GM23338 (cell line): ENCODE measurements at regions not wholly inside any gene's neighbourhood (a gene's known extent, or its start where the extent isn't known, plus 50 kb on each side); places are given as distances from the start of the nearest gene placed in this dataset.

ENCODE experiments used
- ATAC-seq: fragments of 200-7000 bp; cut with Tn5 transposase; 3 replicates; pipeline ENCODE4 v1.9.1; 2020
- DNase-seq: peaks from one replicate; pipeline ENCODE4 v3.0.0-alpha.2; 2015; ENCODE audit warnings: low spot score
- H2AFZ ChIP-seq: fragments of 200-600 bp; sonication (generic); 2 replicates; pipeline ENCODE4 v1.8.0; 2016; ENCODE audit warnings: antibody characterized with exemption, mild to moderate bottlenecking, moderate library complexity
- H3F3A ChIP-seq: fragments of 200-600 bp; sonication (generic); replicated peaks from 2 replicates; pipeline ENCODE4 v1.8.0; 2017; ENCODE audit warnings: antibody characterized with exemption, mixed run types, low read depth
- H3K27ac ChIP-seq: fragments of 200-600 bp; sonication (generic); 2 replicates; pipeline ENCODE4 v1.6.1; 2016; ENCODE audit warnings: low read depth
- H3K27me3 ChIP-seq: fragments of 200-600 bp; sonication (generic); 2 replicates; pipeline ENCODE4 v1.8.0; 2016; ENCODE audit warnings: mild to moderate bottlenecking, mixed run types, moderate library complexity; ENCODE audit not compliant: insufficient read depth
- H3K36me3 ChIP-seq: fragments of 200-600 bp; sonication (generic); 2 replicates; pipeline ENCODE4 v1.8.0; 2016; ENCODE audit warnings: mild to moderate bottlenecking; ENCODE audit not compliant: insufficient read depth
- H3K4me1 ChIP-seq: fragments of 200-600 bp; sonication (generic); 2 replicates; pipeline ENCODE4 v1.8.0; 2016; ENCODE audit warnings: mild to moderate bottlenecking, moderate library complexity; ENCODE audit not compliant: insufficient read depth
- H3K4me2 ChIP-seq: fragments of 200-600 bp; sonication (generic); 2 replicates; pipeline ENCODE4 v1.7.1; 2017; ENCODE audit warnings: mixed run types
- H3K4me3 ChIP-seq: fragments of 200-600 bp; sonication (generic); 2 replicates; pipeline ENCODE4 v1.6.1; 2016; ENCODE audit warnings: mixed run types
- H3K79me2 ChIP-seq: fragments of 200-600 bp; sonication (generic); replicated peaks from 2 replicates; pipeline ENCODE4 v1.8.0; 2017; ENCODE audit warnings: mild to moderate bottlenecking; ENCODE audit not compliant: insufficient read depth
- H3K9me2 ChIP-seq: fragments of 200-600 bp; sonication (generic); 2 replicates; pipeline ENCODE4 v1.8.0; 2017; ENCODE audit not compliant: insufficient read depth
- H4K20me1 ChIP-seq: fragments of 200-600 bp; sonication (generic); replicated peaks from 2 replicates; pipeline ENCODE4 v1.8.0; 2017; ENCODE audit warnings: mild to moderate bottlenecking; ENCODE audit not compliant: insufficient read depth
- H3K27ac Mint-ChIP-seq: 2 replicates; pipeline ENCODE4 v1.8.0; 2020; ENCODE audit warnings: inconsistent platforms, mild to moderate bottlenecking, moderate library complexity, mixed read lengths
- H3K27me3 Mint-ChIP-seq: 3 replicates; pipeline ENCODE4 v1.8.0; 2022; ENCODE audit warnings: low read depth, mild to moderate bottlenecking, moderate library complexity, mixed read lengths, inconsistent platforms; ENCODE audit not compliant: insufficient read depth, poor library complexity
- H3K36me3 Mint-ChIP-seq: 3 replicates; pipeline ENCODE4 v1.8.0; 2021; ENCODE audit warnings: low read depth, mild to moderate bottlenecking, inconsistent platforms, moderate library complexity, mixed read lengths
- H3K4me1 Mint-ChIP-seq: 3 replicates; pipeline ENCODE4 v1.8.0; 2020; ENCODE audit warnings: mild to moderate bottlenecking, inconsistent platforms, mixed read lengths
- H3K4me3 Mint-ChIP-seq: 3 replicates; pipeline ENCODE4 v1.8.0; 2021; ENCODE audit warnings: moderate library complexity, mild to moderate bottlenecking, inconsistent platforms, mixed read lengths
- H3K9me3 Mint-ChIP-seq: 3 replicates; pipeline ENCODE4 v1.8.0; 2020; ENCODE audit warnings: moderate library complexity, mild to moderate bottlenecking, inconsistent platforms, mixed read lengths
- CREB1 ChIP-seq: fragments of 250-450 bp; sonication (Bioruptor Pico); IDR thresholded peaks from 2 replicates; pipeline ENCODE4 v1.5.0; 2020; ENCODE audit warnings: low read depth, mild to moderate bottlenecking, moderate library complexity
- EZH2 ChIP-seq: fragments of 200-600 bp; sonication (generic); IDR thresholded peaks from one replicate; pipeline ENCODE4 v1.8.0; 2017; ENCODE audit warnings: antibody characterized with exemption, mild to moderate bottlenecking, low read depth; ENCODE audit not compliant: unreplicated experiment
- EZH2phosphoT487 ChIP-seq: fragments of 200-600 bp; sonication (generic); IDR thresholded peaks from one replicate; pipeline ENCODE4 v1.8.1; 2018; ENCODE audit warnings: antibody characterized with exemption; ENCODE audit not compliant: unreplicated experiment
- JUNB ChIP-seq: IDR thresholded peaks from one replicate; pipeline ENCODE4 v1.6.1; 2016; ENCODE audit warnings: antibody characterized with exemption; ENCODE audit not compliant: unreplicated experiment
- NANOG ChIP-seq: IDR thresholded peaks from 2 replicates; pipeline ENCODE4 v1.6.1; 2016; ENCODE audit warnings: antibody characterized with exemption, borderline replicate concordance
- POLR2AphosphoS5 ChIP-seq: IDR thresholded peaks from 2 replicates; pipeline ENCODE4 v1.6.1; 2016; ENCODE audit warnings: antibody characterized with exemption, low read depth
- ZNF114 ChIP-seq: fragments of 250-450 bp; sonication (Bioruptor Pico); IDR thresholded peaks from 2 replicates; pipeline ENCODE4 v1.5.0; 2020; ENCODE audit warnings: mild to moderate bottlenecking, moderate library complexity
- ZNF331 ChIP-seq: fragments of 250-450 bp; sonication (Bioruptor Pico); IDR thresholded peaks from 2 replicates; pipeline ENCODE4 v1.5.0; 2020; ENCODE audit warnings: low read depth, mild to moderate bottlenecking, moderate library complexity
- TF ChIP-seq, protein P1 (sequence below): IDR thresholded peaks from one replicate; pipeline ENCODE4 v1.6.1; 2018; ENCODE audit warnings: antibody characterized with exemption; ENCODE audit not compliant: unreplicated experiment
- TF ChIP-seq, protein P2 (sequence below), 2 experiments: fragments of 200-600 bp in 1 of 2; sonication (generic) in 1 of 2; conservative IDR thresholded peaks; 2 replicates each; pipeline versions ENCODE4 v1.5.1 to v1.6.1; 2016 to 2017; ENCODE audit warnings: antibody characterized with exemption in 2 of 2, low read depth in 2 of 2, mild to moderate bottlenecking in 2 of 2, moderate library complexity in 1 of 2
- TF ChIP-seq, protein P3 (sequence below): fragments of 250-450 bp; sonication (Bioruptor Pico); IDR thresholded peaks from 2 replicates; pipeline ENCODE4 v1.5.0; 2020; ENCODE audit warnings: mild to moderate bottlenecking, moderate library complexity

DNA sequence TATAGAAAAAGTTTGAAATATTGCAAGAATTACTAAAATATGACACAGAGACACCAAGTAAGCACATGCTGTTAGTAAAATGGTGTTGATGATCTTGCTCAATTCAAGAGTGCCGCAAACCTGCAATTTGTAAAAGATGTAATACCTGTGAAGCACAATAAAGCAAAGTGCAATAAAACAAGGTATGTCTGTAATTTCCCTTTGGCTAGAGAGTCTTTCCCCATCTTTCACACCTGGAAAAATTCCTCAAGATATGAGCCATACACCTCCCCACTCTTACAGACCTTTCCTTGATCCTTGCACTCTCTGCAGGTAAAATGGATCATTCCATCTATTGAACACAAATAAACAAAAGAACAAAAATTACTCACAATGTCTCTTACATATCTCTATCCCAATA is 597.8 kb downstream of the EFNA5 start (continued):
- TF ChIP-seq JUNB: no peak
- TF ChIP-seq, protein P1, sequence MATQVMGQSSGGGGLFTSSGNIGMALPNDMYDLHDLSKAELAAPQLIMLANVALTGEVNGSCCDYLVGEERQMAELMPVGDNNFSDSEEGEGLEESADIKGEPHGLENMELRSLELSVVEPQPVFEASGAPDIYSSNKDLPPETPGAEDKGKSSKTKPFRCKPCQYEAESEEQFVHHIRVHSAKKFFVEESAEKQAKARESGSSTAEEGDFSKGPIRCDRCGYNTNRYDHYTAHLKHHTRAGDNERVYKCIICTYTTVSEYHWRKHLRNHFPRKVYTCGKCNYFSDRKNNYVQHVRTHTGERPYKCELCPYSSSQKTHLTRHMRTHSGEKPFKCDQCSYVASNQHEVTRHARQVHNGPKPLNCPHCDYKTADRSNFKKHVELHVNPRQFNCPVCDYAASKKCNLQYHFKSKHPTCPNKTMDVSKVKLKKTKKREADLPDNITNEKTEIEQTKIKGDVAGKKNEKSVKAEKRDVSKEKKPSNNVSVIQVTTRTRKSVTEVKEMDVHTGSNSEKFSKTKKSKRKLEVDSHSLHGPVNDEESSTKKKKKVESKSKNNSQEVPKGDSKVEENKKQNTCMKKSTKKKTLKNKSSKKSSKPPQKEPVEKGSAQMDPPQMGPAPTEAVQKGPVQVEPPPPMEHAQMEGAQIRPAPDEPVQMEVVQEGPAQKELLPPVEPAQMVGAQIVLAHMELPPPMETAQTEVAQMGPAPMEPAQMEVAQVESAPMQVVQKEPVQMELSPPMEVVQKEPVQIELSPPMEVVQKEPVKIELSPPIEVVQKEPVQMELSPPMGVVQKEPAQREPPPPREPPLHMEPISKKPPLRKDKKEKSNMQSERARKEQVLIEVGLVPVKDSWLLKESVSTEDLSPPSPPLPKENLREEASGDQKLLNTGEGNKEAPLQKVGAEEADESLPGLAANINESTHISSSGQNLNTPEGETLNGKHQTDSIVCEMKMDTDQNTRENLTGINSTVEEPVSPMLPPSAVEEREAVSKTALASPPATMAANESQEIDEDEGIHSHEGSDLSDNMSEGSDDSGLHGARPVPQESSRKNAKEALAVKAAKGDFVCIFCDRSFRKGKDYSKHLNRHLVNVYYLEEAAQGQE: no peak

DNA sequence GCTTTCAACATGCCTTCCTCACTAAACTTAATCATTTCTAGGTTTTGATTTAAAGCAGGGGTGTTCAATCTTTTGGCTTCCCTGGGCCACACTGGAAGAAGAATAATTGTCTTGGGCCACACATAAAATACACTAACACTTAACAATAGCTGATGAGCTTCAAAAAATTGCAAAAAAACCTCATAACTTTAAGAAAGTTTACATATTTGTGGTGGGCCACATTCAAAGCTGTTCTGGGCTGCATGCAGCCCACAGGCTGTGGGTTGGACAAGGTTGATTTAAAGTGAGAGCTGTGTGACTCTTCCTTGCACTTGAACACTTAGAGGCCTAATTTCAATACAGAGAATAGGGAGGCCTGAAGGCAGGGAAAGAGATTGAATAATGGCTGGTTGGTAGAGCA is 598.3 kb downstream of the EFNA5 start:
- Histone ChIP-seq H3K27me3 (no peaks in the 10 kb centered on the region), H3F3A (no peaks in the 10 kb centered on the region), H3K9me2 (no peaks in the 10 kb centered on the region), H3K4me3 (no peak overlapping the region), H3K4me1 (peaks cover 20% of the 10 kb centered on the region), H4K20me1 (no peaks in the 10 kb centered on the region), H3K36me3 (no peaks in the 10 kb centered on the region), H3K27ac (no peak overlapping the region), H3K4me2 (no peak overlapping the region), H3K79me2 (no peaks in the 10 kb centered on the region), H2AFZ (no peak overlapping the region)
- Mint-ChIP-seq H3K36me3 (peaks cover 12% of the 10 kb centered on the region; the same call in 2 of the 3 replicates), H3K4me3 (no peak overlapping the region), H3K4me1 (peaks cover 15% of the 10 kb centered on the region), H3K27me3 (no peaks in the 10 kb centered on the region), H3K27ac (no peak overlapping the region), H3K9me3 (peaks cover 18% of the 10 kb centered on the region)
- no peak for DNase-seq
- TF ChIP-seq JUNB: no peak
- no peak for TF ChIP-seq POLR2AphosphoS5
- TF ChIP-seq EZH2: no peak
- TF ChIP-seq, protein P1: no peak
- TF ChIP-seq, protein P2, sequence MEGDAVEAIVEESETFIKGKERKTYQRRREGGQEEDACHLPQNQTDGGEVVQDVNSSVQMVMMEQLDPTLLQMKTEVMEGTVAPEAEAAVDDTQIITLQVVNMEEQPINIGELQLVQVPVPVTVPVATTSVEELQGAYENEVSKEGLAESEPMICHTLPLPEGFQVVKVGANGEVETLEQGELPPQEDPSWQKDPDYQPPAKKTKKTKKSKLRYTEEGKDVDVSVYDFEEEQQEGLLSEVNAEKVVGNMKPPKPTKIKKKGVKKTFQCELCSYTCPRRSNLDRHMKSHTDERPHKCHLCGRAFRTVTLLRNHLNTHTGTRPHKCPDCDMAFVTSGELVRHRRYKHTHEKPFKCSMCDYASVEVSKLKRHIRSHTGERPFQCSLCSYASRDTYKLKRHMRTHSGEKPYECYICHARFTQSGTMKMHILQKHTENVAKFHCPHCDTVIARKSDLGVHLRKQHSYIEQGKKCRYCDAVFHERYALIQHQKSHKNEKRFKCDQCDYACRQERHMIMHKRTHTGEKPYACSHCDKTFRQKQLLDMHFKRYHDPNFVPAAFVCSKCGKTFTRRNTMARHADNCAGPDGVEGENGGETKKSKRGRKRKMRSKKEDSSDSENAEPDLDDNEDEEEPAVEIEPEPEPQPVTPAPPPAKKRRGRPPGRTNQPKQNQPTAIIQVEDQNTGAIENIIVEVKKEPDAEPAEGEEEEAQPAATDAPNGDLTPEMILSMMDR (conservative IDR thresholded peaks at IDR 0.05; ENCODE audit: low read depth in 2 of 2): no peak
- TF ChIP-seq, protein P3, sequence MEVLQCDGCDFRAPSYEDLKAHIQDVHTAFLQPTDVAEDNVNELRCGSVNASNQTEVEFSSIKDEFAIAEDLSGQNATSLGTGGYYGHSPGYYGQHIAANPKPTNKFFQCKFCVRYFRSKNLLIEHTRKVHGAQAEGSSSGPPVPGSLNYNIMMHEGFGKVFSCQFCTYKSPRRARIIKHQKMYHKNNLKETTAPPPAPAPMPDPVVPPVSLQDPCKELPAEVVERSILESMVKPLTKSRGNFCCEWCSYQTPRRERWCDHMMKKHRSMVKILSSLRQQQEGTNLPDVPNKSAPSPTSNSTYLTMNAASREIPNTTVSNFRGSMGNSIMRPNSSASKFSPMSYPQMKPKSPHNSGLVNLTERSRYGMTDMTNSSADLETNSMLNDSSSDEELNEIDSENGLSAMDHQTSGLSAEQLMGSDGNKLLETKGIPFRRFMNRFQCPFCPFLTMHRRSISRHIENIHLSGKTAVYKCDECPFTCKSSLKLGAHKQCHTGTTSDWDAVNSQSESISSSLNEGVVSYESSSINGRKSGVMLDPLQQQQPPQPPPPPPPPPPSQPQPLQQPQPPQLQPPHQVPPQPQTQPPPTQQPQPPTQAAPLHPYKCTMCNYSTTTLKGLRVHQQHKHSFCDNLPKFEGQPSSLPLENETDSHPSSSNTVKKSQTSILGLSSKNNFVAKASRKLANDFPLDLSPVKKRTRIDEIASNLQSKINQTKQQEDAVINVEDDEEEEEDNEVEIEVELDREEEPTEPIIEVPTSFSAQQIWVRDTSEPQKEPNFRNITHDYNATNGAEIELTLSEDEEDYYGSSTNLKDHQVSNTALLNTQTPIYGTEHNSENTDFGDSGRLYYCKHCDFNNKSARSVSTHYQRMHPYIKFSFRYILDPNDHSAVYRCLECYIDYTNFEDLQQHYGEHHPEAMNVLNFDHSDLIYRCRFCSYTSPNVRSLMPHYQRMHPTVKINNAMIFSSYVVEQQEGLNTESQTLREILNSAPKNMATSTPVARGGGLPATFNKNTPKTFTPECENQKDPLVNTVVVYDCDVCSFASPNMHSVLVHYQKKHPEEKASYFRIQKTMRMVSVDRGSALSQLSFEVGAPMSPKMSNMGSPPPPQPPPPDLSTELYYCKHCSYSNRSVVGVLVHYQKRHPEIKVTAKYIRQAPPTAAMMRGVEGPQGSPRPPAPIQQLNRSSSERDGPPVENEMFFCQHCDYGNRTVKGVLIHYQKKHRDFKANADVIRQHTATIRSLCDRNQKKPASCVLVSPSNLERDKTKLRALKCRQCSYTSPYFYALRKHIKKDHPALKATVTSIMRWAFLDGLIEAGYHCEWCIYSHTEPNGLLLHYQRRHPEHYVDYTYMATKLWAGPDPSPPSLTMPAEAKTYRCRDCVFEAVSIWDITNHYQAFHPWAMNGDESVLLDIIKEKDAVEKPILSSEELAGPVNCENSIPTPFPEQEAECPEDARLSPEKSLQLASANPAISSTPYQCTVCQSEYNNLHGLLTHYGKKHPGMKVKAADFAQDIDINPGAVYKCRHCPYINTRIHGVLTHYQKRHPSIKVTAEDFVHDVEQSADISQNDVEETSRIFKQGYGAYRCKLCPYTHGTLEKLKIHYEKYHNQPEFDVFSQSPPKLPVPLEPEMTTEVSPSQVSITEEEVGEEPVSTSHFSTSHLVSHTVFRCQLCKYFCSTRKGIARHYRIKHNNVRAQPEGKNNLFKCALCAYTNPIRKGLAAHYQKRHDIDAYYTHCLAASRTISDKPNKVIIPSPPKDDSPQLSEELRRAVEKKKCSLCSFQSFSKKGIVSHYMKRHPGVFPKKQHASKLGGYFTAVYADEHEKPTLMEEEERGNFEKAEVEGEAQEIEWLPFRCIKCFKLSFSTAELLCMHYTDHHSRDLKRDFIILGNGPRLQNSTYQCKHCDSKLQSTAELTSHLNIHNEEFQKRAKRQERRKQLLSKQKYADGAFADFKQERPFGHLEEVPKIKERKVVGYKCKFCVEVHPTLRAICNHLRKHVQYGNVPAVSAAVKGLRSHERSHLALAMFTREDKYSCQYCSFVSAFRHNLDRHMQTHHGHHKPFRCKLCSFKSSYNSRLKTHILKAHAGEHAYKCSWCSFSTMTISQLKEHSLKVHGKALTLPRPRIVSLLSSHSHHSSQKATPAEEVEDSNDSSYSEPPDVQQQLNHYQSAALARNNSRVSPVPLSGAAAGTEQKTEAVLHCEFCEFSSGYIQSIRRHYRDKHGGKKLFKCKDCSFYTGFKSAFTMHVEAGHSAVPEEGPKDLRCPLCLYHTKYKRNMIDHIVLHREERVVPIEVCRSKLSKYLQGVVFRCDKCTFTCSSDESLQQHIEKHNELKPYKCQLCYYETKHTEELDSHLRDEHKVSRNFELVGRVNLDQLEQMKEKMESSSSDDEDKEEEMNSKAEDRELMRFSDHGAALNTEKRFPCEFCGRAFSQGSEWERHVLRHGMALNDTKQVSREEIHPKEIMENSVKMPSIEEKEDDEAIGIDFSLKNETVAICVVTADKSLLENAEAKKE (CRISPR knock-in tag): no peak
- no peak for TF ChIP-seq CREB1
- TF ChIP-seq ZNF114 (CRISPR knock-in tag): no peak
- TF ChIP-seq ZNF331 (CRISPR knock-in tag): no peak
- TF ChIP-seq EZH2phosphoT487: no peak
- TF ChIP-seq NANOG: no peak
- ATAC-seq: no peak
